CD4-positive, alpha-beta T cell treated with Interleukin-17A for 1 hour (primary cell): ENCODE measurements at regions not wholly inside any gene's neighbourhood (a gene's known extent, or its start where the extent isn't known, plus 50 kb on each side); places are given as distances from the start of the nearest gene placed in this dataset.
"Not testable (repeated sequence)": the region's sequence is repeated elsewhere in the genome, so short reads cannot be mapped to it uniquely, and the experiment has no call there.

Experiments
- DNase-seq: peaks from one replicate; pipeline ENCODE4 v3.0.0-alpha.2; 2020

- DNase-seq: no peak
Measured at GRCh38 chr3:181327349-181327748, 337.8 kb upstream of the DNAJC19 start.

GRCh38 chr3:181326637-181327223 lies 337.2 kb upstream of the DNAJC19 start:
- DNase-seq: peak; percentile 13

- DNase-seq: not testable (repeated sequence)
Measured at GRCh38 chr3:181324516-181324915, 335.0 kb upstream of the DNAJC19 start.

- no peak for DNase-seq
Measured at GRCh38 chr3:181318321-181318720, 328.8 kb upstream of the DNAJC19 start.

- DNase-seq: no peak
Measured at GRCh38 chr3:181317508-181317907, 328.0 kb upstream of the DNAJC19 start.

- no peak for DNase-seq
Measured at GRCh38 chr3:181316482-181316881, 326.9 kb upstream of the DNAJC19 start.

- DNase-seq: no peak
Measured at GRCh38 chr3:181313335-181313734, 323.8 kb upstream of the DNAJC19 start.

- no peak for DNase-seq
Measured at GRCh38 chr3:181311186-181311585, 321.6 kb upstream of the DNAJC19 start.

- DNase-seq: no peak
Measured at GRCh38 chr3:181302960-181303359, 313.4 kb upstream of the DNAJC19 start.

- no peak for DNase-seq
Measured at GRCh38 chr3:181300033-181300432, 310.5 kb upstream of the DNAJC19 start.

- no peak for DNase-seq
Measured at GRCh38 chr3:181298421-181298820, 308.9 kb upstream of the DNAJC19 start.

GRCh38 chr3:181292984-181293383 lies 303.4 kb upstream of the DNAJC19 start:
- no peak for DNase-seq

GRCh38 chr3:181290941-181291340 lies 301.4 kb upstream of the DNAJC19 start:
- DNase-seq: no peak

- no peak for DNase-seq
Measured at GRCh38 chr3:181289306-181289705, 299.8 kb upstream of the DNAJC19 start.

GRCh38 chr3:181288145-181288544 lies 298.6 kb upstream of the DNAJC19 start:
- DNase-seq: no peak

- DNase-seq: no peak
Measured at GRCh38 chr3:181279239-181279565, 289.7 kb upstream of the DNAJC19 start.

GRCh38 chr3:181278468-181279238 lies 289.1 kb upstream of the DNAJC19 start:
- peak; percentile 9 for DNase-seq

GRCh38 chr3:181276358-181276896 lies 286.9 kb upstream of the DNAJC19 start:
- DNase-seq: no peak

GRCh38 chr3:181274025-181274424 lies 284.5 kb upstream of the DNAJC19 start:
- no peak for DNase-seq

- DNase-seq: no peak
Measured at GRCh38 chr3:181267312-181267711, 277.8 kb upstream of the DNAJC19 start.

GRCh38 chr3:181265750-181266333 lies 276.3 kb upstream of the DNAJC19 start:
- no peak for DNase-seq

- DNase-seq: no peak
Measured at GRCh38 chr3:181264486-181264885, 274.9 kb upstream of the DNAJC19 start.

- DNase-seq: no peak
Measured at GRCh38 chr3:181253796-181254195, 264.3 kb upstream of the DNAJC19 start.

- no peak for DNase-seq
Measured at GRCh38 chr3:181252631-181253030, 263.1 kb upstream of the DNAJC19 start.
